ENCODE measurements at regions not wholly inside any gene's neighbourhood (a gene's known extent, or its start where the extent isn't known, plus 50 kb on each side); places are given as distances from the start of the nearest gene placed in this dataset.

DNA sequence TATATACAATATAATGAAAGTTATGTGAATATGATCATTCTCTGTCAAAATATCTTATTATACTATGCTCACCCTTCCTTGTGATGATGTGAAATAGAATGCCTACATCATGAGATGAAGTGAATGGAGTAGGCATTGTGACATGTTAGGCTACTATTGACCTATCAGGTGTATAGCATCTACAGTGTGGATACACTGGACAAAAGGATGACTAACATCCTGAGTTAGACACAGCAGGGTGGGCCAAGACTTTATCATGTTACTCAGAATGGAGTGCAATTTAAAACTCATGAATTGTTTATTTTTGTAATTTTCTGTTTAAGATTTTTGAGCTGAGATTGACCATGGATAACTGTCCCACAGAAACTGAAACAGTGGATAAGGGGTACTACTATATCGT is 53.4 kb upstream of the NAV3 start:
- DNase-seq (ENCODE audit: extremely low spot score, unreplicated experiment): no peak
- H3K27ac Mint-ChIP-seq: no peak overlapping the region
- TF ChIP-seq, protein P1, sequence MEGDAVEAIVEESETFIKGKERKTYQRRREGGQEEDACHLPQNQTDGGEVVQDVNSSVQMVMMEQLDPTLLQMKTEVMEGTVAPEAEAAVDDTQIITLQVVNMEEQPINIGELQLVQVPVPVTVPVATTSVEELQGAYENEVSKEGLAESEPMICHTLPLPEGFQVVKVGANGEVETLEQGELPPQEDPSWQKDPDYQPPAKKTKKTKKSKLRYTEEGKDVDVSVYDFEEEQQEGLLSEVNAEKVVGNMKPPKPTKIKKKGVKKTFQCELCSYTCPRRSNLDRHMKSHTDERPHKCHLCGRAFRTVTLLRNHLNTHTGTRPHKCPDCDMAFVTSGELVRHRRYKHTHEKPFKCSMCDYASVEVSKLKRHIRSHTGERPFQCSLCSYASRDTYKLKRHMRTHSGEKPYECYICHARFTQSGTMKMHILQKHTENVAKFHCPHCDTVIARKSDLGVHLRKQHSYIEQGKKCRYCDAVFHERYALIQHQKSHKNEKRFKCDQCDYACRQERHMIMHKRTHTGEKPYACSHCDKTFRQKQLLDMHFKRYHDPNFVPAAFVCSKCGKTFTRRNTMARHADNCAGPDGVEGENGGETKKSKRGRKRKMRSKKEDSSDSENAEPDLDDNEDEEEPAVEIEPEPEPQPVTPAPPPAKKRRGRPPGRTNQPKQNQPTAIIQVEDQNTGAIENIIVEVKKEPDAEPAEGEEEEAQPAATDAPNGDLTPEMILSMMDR (conservative IDR thresholded peaks at IDR 0.05): no peak
- H3K27me3 Mint-ChIP-seq: no peaks in the 10 kb centered on the region
- no peaks in the 10 kb centered on the region for H3K4me1 Mint-ChIP-seq (ENCODE audit: unreplicated experiment)
- no peak overlapping the region for H3K4me3 Mint-ChIP-seq
- H3K36me3 Mint-ChIP-seq: no peaks in the 10 kb centered on the region
- no peaks in the 10 kb centered on the region for H3K9me3 Mint-ChIP-seq

DNA sequence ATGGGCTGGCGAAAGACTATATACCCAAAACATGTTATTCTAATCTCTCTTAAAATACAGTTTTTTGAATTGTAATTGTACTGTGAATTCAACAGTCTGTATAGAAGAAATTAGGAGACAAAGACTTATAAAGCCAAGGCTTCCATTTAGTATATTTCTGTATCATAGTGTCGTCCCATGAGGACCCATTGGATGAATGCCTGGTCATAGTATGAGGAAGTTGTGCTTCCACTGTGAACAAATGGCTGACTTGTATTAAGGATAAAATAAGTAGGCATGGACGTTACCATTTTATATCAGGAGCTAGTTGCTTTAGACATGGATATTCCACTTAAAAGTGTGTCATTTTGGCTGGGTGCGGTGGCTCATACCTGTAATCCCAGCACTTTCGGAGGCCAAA is 55.9 kb upstream of the NAV3 start:
- H3K9me3 Mint-ChIP-seq: no peaks in the 10 kb centered on the region
- TF ChIP-seq, protein P1 (conservative IDR thresholded peaks at IDR 0.05): no peak
- H3K4me3 Mint-ChIP-seq: no peak overlapping the region
- no peaks in the 10 kb centered on the region for H3K27me3 Mint-ChIP-seq
- no peaks in the 10 kb centered on the region for H3K36me3 Mint-ChIP-seq
- no peak overlapping the region for H3K27ac Mint-ChIP-seq
- no peaks in the 10 kb centered on the region for H3K4me1 Mint-ChIP-seq (ENCODE audit: unreplicated experiment)
- DNase-seq (ENCODE audit: extremely low spot score, unreplicated experiment): no peak

DNA sequence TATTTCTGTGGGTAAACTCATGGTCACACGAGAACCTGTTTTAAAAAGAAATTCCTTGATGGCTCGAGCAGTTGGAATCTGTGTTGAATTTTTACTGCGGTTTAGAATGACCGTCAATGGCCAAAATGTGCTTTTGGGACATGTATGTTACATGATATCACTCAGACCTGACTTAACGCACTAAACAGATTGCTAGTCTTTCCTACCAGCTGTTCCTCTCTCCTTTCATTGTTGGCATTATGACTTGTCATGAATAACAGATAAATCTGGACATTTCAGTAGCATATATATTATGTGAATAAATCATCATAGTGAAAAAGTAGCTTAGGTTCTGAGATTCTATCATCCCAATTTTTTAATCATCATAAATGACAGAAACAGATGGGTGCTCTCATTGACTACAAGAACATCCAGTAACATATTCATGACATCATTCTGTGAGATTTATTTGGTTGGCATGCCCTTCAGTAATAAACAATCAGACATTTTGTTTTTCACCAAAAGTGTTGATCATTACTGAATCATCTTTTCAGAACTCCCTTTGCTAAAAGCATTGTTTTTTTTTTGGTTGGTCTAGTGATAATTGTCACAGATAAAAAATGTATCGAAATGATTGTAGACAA is 57.9 kb upstream of the NAV3 start:
- Mint-ChIP-seq H3K4me1 (ENCODE audit: unreplicated experiment) (no peaks in the 10 kb centered on the region), H3K36me3 (no peaks in the 10 kb centered on the region), H3K27ac (no peak overlapping the region), H3K4me3 (no peak overlapping the region), H3K9me3 (no peaks in the 10 kb centered on the region), H3K27me3 (no peaks in the 10 kb centered on the region)
- TF ChIP-seq, protein P1 (conservative IDR thresholded peaks at IDR 0.05): no peak
- DNase-seq (ENCODE audit: extremely low spot score, unreplicated experiment): no peak

DNA sequence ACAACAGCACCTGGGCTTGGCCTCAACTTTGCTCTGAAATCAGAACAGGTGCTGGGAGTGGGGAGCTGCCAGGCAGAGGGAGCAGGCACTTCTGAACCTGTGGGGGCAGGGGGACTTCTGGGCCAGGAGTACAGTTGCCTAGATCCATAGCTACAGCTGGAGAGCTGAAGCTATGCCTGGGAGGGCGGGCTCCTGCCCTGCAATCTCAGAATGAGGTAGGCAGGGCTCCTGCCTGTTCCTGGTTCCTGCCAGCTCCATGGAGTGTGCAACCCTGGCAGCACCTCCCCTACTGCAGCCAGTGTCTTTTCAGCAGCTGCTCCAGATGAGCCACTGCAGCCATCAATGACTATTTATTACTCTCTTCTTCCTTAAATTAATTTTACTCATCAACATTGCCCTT is 62.1 kb upstream of the NAV3 start:
- Mint-ChIP-seq H3K27ac (no peak overlapping the region), H3K9me3 (no peaks in the 10 kb centered on the region), H3K4me3 (no peak overlapping the region), H3K4me1 (ENCODE audit: unreplicated experiment) (peaks cover 9% of the 10 kb centered on the region), H3K36me3 (no peaks in the 10 kb centered on the region), H3K27me3 (no peaks in the 10 kb centered on the region)
- TF ChIP-seq, protein P1 (conservative IDR thresholded peaks at IDR 0.05): no peak
- no peak for DNase-seq (ENCODE audit: extremely low spot score, unreplicated experiment)

DNA sequence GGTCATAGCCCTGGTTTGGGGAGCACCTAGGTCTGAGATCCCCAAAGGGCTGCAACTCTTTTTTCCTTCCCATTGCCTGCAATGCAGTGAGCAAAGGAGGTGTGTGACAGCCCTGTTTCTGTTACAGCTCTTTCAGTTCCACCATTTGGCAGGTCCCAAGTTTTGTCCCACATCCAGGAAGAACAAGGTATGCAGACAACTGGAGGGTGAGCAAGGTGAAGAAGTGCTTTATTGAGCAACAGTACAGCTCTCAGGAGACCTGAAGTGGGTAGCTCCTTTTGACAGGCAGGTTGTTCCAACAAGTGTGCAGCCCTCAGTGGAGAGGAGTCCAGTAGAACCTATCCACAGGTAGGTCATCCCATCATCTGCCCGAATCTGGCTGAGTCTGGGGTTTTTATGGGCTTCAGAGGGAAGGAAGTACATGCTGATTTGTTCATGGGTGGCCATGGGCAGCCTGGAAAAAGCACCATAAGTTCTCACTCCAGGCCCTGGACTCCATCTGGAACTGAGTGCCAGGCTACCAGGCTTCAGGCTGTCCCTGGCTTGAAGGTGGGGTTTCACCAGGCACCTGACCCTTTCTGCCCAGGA is 62.8 kb upstream of the NAV3 start:
- H3K4me1 Mint-ChIP-seq (ENCODE audit: unreplicated experiment): peaks cover 9% of the 10 kb centered on the region
- DNase-seq (ENCODE audit: extremely low spot score, unreplicated experiment): no peak
- H3K27me3 Mint-ChIP-seq: no peaks in the 10 kb centered on the region
- no peaks in the 10 kb centered on the region for H3K36me3 Mint-ChIP-seq
- no peak overlapping the region for H3K27ac Mint-ChIP-seq
- no peak overlapping the region for H3K4me3 Mint-ChIP-seq
- no peaks in the 10 kb centered on the region for H3K9me3 Mint-ChIP-seq
- TF ChIP-seq, protein P1 (conservative IDR thresholded peaks at IDR 0.05): no peak
